HCT116 (cell line): ENCODE measurements at regions not wholly inside any gene's neighbourhood (a gene's known extent, or its start where the extent isn't known, plus 50 kb on each side); places are given as distances from the start of the nearest gene placed in this dataset.
"Not testable (repeated sequence)": the region's sequence is repeated elsewhere in the genome, so short reads cannot be mapped to it uniquely, and the experiment has no call there.

Experiments used
- ATAC-seq: fragments of 200-7000 bp; cut with Tn5 transposase; 2 replicates; pipeline ENCODE4 v1.9.1; 2020; ENCODE audit warnings: mild to moderate bottlenecking, moderate library complexity
- BruUV-seq: library from RNA; stranded (reverse); fragments of 400-500 nt; replicated peaks from 2 replicates; lab custom pipeline; 2021; lab: Mats Ljungman, UMichigan
- CTCF ChIA-PET: fragments of 300-600 bp; sonication (Branson Sonifier 250); formaldehyde crosslinking; loops from one replicate; lab custom pipeline; 2021; ENCODE audit warnings: antibody characterized with exemption; lab: Charles Lee
- POLR2A ChIA-PET: fragments of 300-600, 350-600 bp; sonication (Branson Sonifier 250); formaldehyde crosslinking; loops from one replicate; lab custom pipeline; 2021; ENCODE audit warnings: antibody characterized with exemption; lab: Charles Lee
- RAD21 ChIA-PET, 2 experiments: fragments of 300-600 bp; sonication (Branson Sonifier 250); formaldehyde crosslinking; loops; one replicate each; lab custom pipeline; 2023; ENCODE audit warnings: low total read pairs in 2 of 2; ENCODE audit not compliant: uncharacterized antibody in 2 of 2, unreplicated experiment in 2 of 2, low non-redundant PET in 1 of 2; lab: Charles Lee
- DNase-seq: peaks from one replicate; pipeline ENCODE4 v3.0.0-alpha.2; 2010; ENCODE audit warnings: low read depth, low spot score
- H2AFZ ChIP-seq: fragments of 200-600 bp; shearing (Covaris generic), sonication (generic); 2 replicates; pipeline ENCODE4 v1.6.1; 2017; ENCODE audit warnings: low read depth, mixed run types, mixed read lengths, antibody characterized with exemption, low read length; ENCODE audit not compliant: poor library complexity, severe bottlenecking
- H3K27ac ChIP-seq: 2 replicates; pipeline ENCODE4 v1.5.1; 2012; ENCODE audit warnings: low read depth, low read length
- H3K27me3 ChIP-seq: fragments of 200-600 bp; sonication (generic); 2 replicates; pipeline ENCODE4 v1.6.1; 2016; ENCODE audit warnings: mixed run types, low read length, mixed read lengths; ENCODE audit not compliant: insufficient read depth
- H3K36me3 ChIP-seq, 2 experiments: fragments of 200-500 bp in 1 of 2; fragments of 200-600 bp in 1 of 2; sonication (Bioruptor generic) in 1 of 2; sonication (generic) in 1 of 2; 2 replicates each; pipeline versions ENCODE4 v1.5.1 to v1.6.1; 2014 to 2016; ENCODE audit warnings: low read length in 2 of 2, inconsistent platforms in 1 of 2, mixed read lengths in 1 of 2, mixed run types in 1 of 2; ENCODE audit not compliant: insufficient read depth in 2 of 2, control insufficient read depth in 1 of 2
- H3K4me1 ChIP-seq, 2 experiments: fragments of 200-600 bp in 1 of 2; sonication (generic) in 1 of 2; 2 replicates each; pipeline versions ENCODE4 v1.5.1 to v1.6.1; 2012 to 2017; ENCODE audit warnings: low read length in 2 of 2, inconsistent platforms in 1 of 2, mild to moderate bottlenecking in 1 of 2, mixed read lengths in 1 of 2, mixed run types in 1 of 2, moderate library complexity in 1 of 2; ENCODE audit not compliant: insufficient read depth in 2 of 2, control insufficient read depth in 1 of 2
- H3K4me2 ChIP-seq: fragments of 200-600 bp; sonication (generic); 2 replicates; pipeline ENCODE4 v1.6.1; 2017; ENCODE audit warnings: mixed run types, low read length, mixed read lengths
- H3K4me3 ChIP-seq, 2 experiments: fragments of 200-600 bp in 1 of 2; sonication (generic) in 1 of 2; replicated peaks in 1 of 2; 2 replicates each; pipeline ENCODE4 v1.5.1; 2011 to 2016; ENCODE audit warnings: low read length in 2 of 2, control low read depth in 1 of 2, low read depth in 1 of 2, mild to moderate bottlenecking in 1 of 2, mixed read lengths in 1 of 2, mixed run types in 1 of 2
- H3K79me2 ChIP-seq: fragments of 200-600 bp; sonication (generic); 2 replicates; pipeline ENCODE4 v1.6.1; 2017; ENCODE audit warnings: mild to moderate bottlenecking, mixed run types, low read length, moderate library complexity, mixed read lengths; ENCODE audit not compliant: insufficient read depth
- H3K9ac ChIP-seq: fragments of 200-600 bp; sonication (generic); 2 replicates; pipeline ENCODE4 v1.6.1; 2016; ENCODE audit warnings: low read length, mixed read lengths
- H3K9me2 ChIP-seq: fragments of 200-600 bp; sonication (generic), shearing (Covaris generic); 2 replicates; pipeline ENCODE4 v1.6.1; 2017; ENCODE audit warnings: mixed run types, mild to moderate bottlenecking, moderate library complexity; ENCODE audit not compliant: insufficient read depth
- H3K9me3 ChIP-seq, 2 experiments: fragments of 200-500 bp in 1 of 2; fragments of 200-600 bp in 1 of 2; sonication (Bioruptor generic) in 1 of 2; sonication (generic) in 1 of 2; 2 replicates each; pipeline ENCODE4 v1.6.1; 2014 to 2017; ENCODE audit warnings: low read length in 2 of 2, mixed read lengths in 2 of 2, inconsistent platforms in 1 of 2, low read depth in 1 of 2, mild to moderate bottlenecking in 1 of 2, mixed run types in 1 of 2, moderate library complexity in 1 of 2; ENCODE audit not compliant: control insufficient read depth in 1 of 2, insufficient read depth in 1 of 2
- H4K20me1 ChIP-seq: fragments of 200-600 bp; sonication (generic), shearing (Covaris generic); 2 replicates; pipeline ENCODE4 v1.6.1; 2017; ENCODE audit warnings: mixed run types, mild to moderate bottlenecking, moderate library complexity; ENCODE audit not compliant: insufficient read depth
- CTCF ChIP-seq, 3 experiments: fragments of 200-600 bp in 1 of 3; sonication (generic) in 1 of 3; IDR thresholded peaks in 2 of 3; conservative IDR thresholded peaks in 1 of 3; 2 replicates each; pipeline ENCODE4 v1.5.1; 2012 to 2017; ENCODE audit warnings: low read depth in 2 of 3, low read length in 2 of 3, antibody characterized with exemption in 1 of 3, borderline replicate concordance in 1 of 3, control low read depth in 1 of 3, mild to moderate bottlenecking in 1 of 3, mixed read lengths in 1 of 3, mixed run types in 1 of 3, moderate library complexity in 1 of 3; ENCODE audit not compliant: insufficient read depth in 1 of 3
- YY1 ChIP-seq: IDR thresholded peaks from 2 replicates; pipeline ENCODE4 v1.6.1; 2011; ENCODE audit warnings: low read length, low read depth, moderate library complexity, mild to moderate bottlenecking; ENCODE audit not compliant: insufficient replicate concordance; ENCODE audit errors: extremely low read depth
- intact Hi-C: fragments of 100-400 bp; cut with micrococcal nuclease; formaldehyde crosslinking; loops from 2 replicates; pipeline ENCODE4 v1.10.0; 2022

GRCh38 chrX:25427873-25428555 is 412.2 kb upstream of the ARX start:
- Histone ChIP-seq H3K9me2 (no peaks in the 10 kb centered on the region), H3K4me2 (no peak overlapping the region), H3K9ac (no peak overlapping the region), H3K27ac (no peak overlapping the region), H3K4me1 (no peaks in the 10 kb centered on the region), H4K20me1 (no peaks in the 10 kb centered on the region), H3K4me3 (no peak overlapping the region), H2AFZ (no peak overlapping the region), H3K9me3 (no peaks in the 10 kb centered on the region), H3K27me3 (no peaks in the 10 kb centered on the region), H3K79me2 (no peaks in the 10 kb centered on the region), H3K36me3 (no peaks in the 10 kb centered on the region)
- intact Hi-C loops: no loop called here
- ChIA-PET RAD21 (no interaction called here), CTCF (no interaction called here), POLR2A (no interaction called here)
- DNase-seq (no peak), ATAC-seq (no peak)
- TF ChIP-seq YY1 (no peak), CTCF (IDR thresholded peaks at IDR 0.05 in 2 of 3, conservative IDR thresholded peaks at IDR 0.05 in 1 of 3; ENCODE audit: borderline replicate concordance in 1 of 3, insufficient read depth in 1 of 3, low read depth in 2 of 3, low read length in 2 of 3) (peak in 2 of 3 experiments; percentile 32 to 48; a peak in 3 of 6 replicates)
- BruUV-seq: no TSS peak

DNA sequence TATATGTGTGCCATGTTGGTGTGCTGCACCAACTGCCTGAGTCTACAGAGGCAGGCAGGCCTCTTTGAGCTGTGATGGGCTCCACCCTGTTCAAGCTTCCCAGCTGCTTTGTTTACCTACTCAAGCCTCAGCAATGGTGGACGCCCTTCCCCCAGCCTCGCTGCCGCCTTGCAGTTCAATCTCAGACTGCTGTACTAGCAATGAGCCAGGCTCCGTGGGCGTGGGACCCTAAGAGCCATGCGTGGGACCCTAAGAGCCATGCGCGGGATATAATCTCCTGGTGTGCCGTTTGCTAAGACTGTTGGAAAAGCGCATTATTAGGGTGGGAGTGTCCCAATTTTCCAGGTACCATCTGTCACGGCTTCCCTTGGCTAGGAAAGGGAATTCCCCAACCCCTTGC is 388.4 kb upstream of the ARX start:
- BruUV-seq, CTCF ChIA-PET, RAD21 ChIA-PET: not testable (repeated sequence)

More for the DNA sequence above, 388.4 kb upstream of the ARX start:
- H3K79me2 ChIP-seq, POLR2A ChIA-PET, H3K27ac ChIP-seq, H4K20me1 ChIP-seq, H3K9me3 ChIP-seq, H3K27me3 ChIP-seq, H3K36me3 ChIP-seq, H3K4me1 ChIP-seq, H3K4me2 ChIP-seq, H3K4me3 ChIP-seq, intact Hi-C loops, H2AFZ ChIP-seq, H3K9me2 ChIP-seq, H3K9ac ChIP-seq, ATAC-seq, DNase-seq: not testable (repeated sequence)
